Activated CD8-positive, alpha-beta T cell treated with anti-CD3 and anti-CD28 coated beads for 36 hours (primary cell): ENCODE measurements at regions not wholly inside any gene's neighbourhood (a gene's known extent, or its start where the extent isn't known, plus 50 kb on each side); places are given as distances from the start of the nearest gene placed in this dataset.

ENCODE experiments used
- ATAC-seq: fragments of 200-7000 bp; cut with Tn5 transposase; one replicate; pipeline ENCODE4 v1.10.0; 2021; ENCODE audit warnings: mild to moderate bottlenecking, moderate library complexity
- CTCF ChIA-PET: fragments of 350-600 bp; sonication (Branson Sonifier 250); formaldehyde crosslinking; loops from one replicate; lab custom pipeline; 2021; ENCODE audit warnings: antibody characterized with exemption; lab: Charles Lee
- POLR2A ChIA-PET: fragments of 350-600 bp; sonication (Branson Sonifier 250); formaldehyde crosslinking; loops from one replicate; lab custom pipeline; 2021; ENCODE audit warnings: antibody characterized with exemption; lab: Charles Lee
- DNase-seq: peaks from one replicate; pipeline ENCODE4 v3.0.0-alpha.2; 2020
- H3K27ac Mint-ChIP-seq: one replicate; pipeline ENCODE4 v1.8.0; 2021; ENCODE audit warnings: mild to moderate bottlenecking, mixed read lengths
- H3K27me3 Mint-ChIP-seq: one replicate; pipeline ENCODE4 v1.8.0; 2021; ENCODE audit warnings: mixed read lengths
- H3K36me3 Mint-ChIP-seq: one replicate; pipeline ENCODE4 v1.8.0; 2021; ENCODE audit warnings: low read depth, mixed read lengths
- H3K4me1 Mint-ChIP-seq: one replicate; pipeline ENCODE4 v1.8.0; 2021; ENCODE audit warnings: low read depth, mixed read lengths
- H3K4me3 Mint-ChIP-seq: one replicate; pipeline ENCODE4 v1.8.0; 2021; ENCODE audit warnings: mild to moderate bottlenecking, moderate library complexity, mixed read lengths
- H3K9me3 Mint-ChIP-seq: one replicate; pipeline ENCODE4 v1.8.0; 2021; ENCODE audit warnings: mixed read lengths
- CTCF ChIP-seq: fragments of 200-600 bp; IDR thresholded peaks from one replicate; pipeline ENCODE4 v1.8.0; 2022; ENCODE audit warnings: antibody characterized with exemption, mild to moderate bottlenecking
- intact Hi-C: fragments of 100-400 bp; cut with micrococcal nuclease; formaldehyde crosslinking; loops from one replicate; pipeline ENCODE4 v1.10.0; 2022

DNA sequence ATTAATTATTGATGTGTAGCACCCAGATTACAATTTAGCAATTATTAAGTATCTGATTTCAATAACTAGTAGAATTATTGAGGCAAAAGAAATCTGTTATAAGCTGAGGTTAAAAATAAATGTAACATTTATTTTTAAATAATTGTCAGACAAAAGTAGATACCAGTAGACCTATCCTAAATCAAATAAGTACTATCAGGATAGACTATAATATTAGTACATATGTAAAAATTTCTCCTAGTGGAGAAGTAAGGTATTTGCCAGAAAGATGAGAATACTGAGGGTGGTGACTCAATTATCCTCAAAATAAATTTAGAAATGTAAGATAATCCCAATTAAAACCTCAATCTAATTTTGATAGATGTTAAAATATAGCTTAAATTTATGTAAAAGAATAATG, 377.8 kb upstream of the CHRM3 start:
- H3K27me3 Mint-ChIP-seq: no peaks in the 10 kb centered on the region
- H3K4me1 Mint-ChIP-seq: no peaks in the 10 kb centered on the region
- DNase-seq: no peak
- H3K36me3 Mint-ChIP-seq: no peaks in the 10 kb centered on the region
- POLR2A ChIA-PET: no interaction called here
- H3K4me3 Mint-ChIP-seq: no peak overlapping the region
- no peak overlapping the region for H3K27ac Mint-ChIP-seq
- CTCF ChIA-PET: no interaction called here
- intact Hi-C loops: no loop called here
- peaks cover 11% of the 10 kb centered on the region for H3K9me3 Mint-ChIP-seq
- ATAC-seq: no peak
- no peak for TF ChIP-seq CTCF

DNA sequence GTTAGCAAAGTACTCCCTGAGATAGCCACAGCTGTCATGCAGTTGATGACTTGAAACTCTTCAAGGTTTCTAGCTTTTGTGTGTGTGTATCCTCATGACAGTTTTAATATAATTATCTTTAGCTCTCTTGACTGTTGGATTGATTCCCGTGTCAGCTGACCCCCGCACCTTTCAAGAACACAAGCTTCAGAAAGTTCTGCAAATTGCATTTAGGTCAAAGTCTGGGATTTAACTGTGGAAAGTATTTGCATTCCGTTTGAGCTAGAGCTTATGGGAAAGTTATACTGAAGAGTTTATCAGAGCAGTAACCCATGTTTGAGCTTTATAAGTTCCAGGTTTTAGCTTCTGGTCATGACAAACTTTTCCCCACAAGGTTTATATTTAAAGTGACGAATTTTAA, 380.1 kb upstream of the CHRM3 start:
- ATAC-seq: no peak
- POLR2A ChIA-PET: no interaction called here
- DNase-seq: no peak
- H3K9me3 Mint-ChIP-seq: peaks cover 5% of the 10 kb centered on the region
- intact Hi-C loops: no loop called here
- no peak overlapping the region for H3K27ac Mint-ChIP-seq
- H3K4me1 Mint-ChIP-seq: no peaks in the 10 kb centered on the region
- H3K4me3 Mint-ChIP-seq: no peak overlapping the region
- H3K27me3 Mint-ChIP-seq: no peaks in the 10 kb centered on the region
- TF ChIP-seq CTCF: no peak
- no peaks in the 10 kb centered on the region for H3K36me3 Mint-ChIP-seq
- CTCF ChIA-PET: no interaction called here

DNA sequence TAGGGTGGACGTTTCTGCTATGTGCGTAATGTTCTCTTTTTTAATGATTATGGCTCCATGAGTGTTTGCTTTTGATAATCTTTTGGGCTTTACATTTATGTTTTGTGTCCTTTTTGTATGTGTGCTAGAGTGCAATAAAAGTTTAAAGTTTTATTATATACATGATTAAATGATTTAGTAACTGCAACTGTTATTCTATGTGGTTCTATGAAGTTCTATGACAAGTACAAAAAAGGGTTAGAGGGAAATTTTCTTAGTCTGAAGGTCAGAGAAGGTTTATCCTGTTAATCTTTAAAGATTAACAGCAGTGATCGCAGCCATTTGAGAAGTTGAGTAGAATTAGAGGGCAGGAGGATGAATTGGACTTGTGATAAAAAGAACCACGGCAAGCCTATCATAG, 386.4 kb upstream of the CHRM3 start:
- H3K4me1 Mint-ChIP-seq: no peaks in the 10 kb centered on the region
- no peak overlapping the region for H3K4me3 Mint-ChIP-seq
- ChIA-PET CTCF (interaction anchor here (1.0 kb wide), 1 partner anchor 393 kb away, joined by 4 read pairs; no protein-coding TSS in a partner anchor), POLR2A (no interaction called here)
- no peaks in the 10 kb centered on the region for H3K36me3 Mint-ChIP-seq
- no peak for TF ChIP-seq CTCF
- H3K27ac Mint-ChIP-seq: no peak overlapping the region
- intact Hi-C loops: no loop called here
- H3K27me3 Mint-ChIP-seq: no peaks in the 10 kb centered on the region
- peaks cover 2% of the 10 kb centered on the region for H3K9me3 Mint-ChIP-seq
- ATAC-seq: no peak
- DNase-seq: no peak

DNA sequence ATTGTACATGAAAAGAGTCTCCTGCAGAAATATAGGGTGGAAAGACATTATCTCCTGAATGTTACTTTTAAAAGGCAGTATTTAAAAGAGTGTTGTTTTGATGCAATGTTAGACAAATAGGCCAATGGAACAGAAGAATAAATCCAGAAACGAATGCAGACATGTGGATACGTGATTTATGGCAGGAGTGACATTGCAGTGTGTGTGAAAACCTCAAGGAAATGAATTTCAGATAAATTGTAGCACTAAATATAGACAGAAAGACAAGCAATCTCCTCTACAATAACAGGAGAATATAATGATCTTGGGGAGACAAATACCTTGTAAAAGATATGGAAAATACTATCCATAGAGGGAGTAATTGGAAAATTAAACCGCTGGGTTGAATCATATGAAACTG, 387.8 kb upstream of the CHRM3 start:
- no peak for TF ChIP-seq CTCF
- Mint-ChIP-seq H3K36me3 (no peaks in the 10 kb centered on the region), H3K27me3 (no peaks in the 10 kb centered on the region), H3K9me3 (peaks cover under 1% of the 10 kb centered on the region), H3K4me3 (no peak overlapping the region), H3K4me1 (no peaks in the 10 kb centered on the region), H3K27ac (no peak overlapping the region)
- CTCF ChIA-PET: no interaction called here
- intact Hi-C loops: no loop called here
- DNase-seq (no peak), ATAC-seq (no peak)
- POLR2A ChIA-PET: no interaction called here

DNA sequence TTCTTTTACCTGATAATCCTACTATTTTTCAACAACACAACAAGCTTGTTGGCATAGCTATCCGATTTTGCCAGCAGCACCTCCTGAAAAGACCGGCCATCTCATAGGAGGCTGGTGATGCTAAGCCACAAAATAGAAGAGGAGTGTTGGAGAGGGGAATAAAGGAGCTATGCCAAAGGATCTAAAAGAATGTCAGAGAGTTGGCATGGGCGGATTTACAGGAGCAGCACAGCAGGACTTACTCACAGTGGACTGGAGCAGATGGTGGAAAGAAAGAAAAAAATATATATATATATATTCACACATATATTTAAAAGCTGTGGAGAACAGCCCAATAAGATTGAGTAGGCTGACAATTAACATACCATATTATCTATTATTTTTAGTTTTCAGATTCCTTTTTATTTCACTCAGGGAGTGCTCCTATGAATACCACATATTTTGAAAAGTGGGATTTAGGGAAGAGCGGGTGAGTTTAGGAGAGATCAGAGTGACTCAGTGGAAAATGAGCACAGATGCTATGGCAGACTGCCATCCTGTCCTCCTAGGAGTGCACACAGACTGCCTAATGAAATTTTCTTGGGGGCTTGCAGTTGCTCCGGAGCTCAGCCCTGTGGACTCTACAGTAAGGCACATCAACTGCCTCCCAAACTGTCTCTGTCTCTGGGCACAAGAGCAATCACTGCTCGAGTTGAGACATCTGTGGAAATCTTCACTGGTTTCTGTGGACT, 394.4 kb upstream of the CHRM3 start:
- CTCF ChIA-PET: no interaction called here
- POLR2A ChIA-PET: no interaction called here
- Mint-ChIP-seq H3K36me3 (no peaks in the 10 kb centered on the region), H3K4me3 (no peak overlapping the region), H3K4me1 (no peaks in the 10 kb centered on the region), H3K27ac (no peak overlapping the region), H3K27me3 (no peaks in the 10 kb centered on the region), H3K9me3 (peaks cover 3% of the 10 kb centered on the region)
- intact Hi-C loops: no loop called here
- TF ChIP-seq CTCF: no peak
- no peak for ATAC-seq
- DNase-seq: no peak
